B cell (primary cell): ENCODE measurements at regions not wholly inside any gene's neighbourhood (a gene's known extent, or its start where the extent isn't known, plus 50 kb on each side); places are given as distances from the start of the nearest gene placed in this dataset.

ENCODE experiments used
- EZH2 ChIP-seq: IDR thresholded peaks from 2 replicates; pipeline ENCODE4 v1.6.1; 2012; ENCODE audit warnings: borderline replicate concordance, low read depth, mild to moderate bottlenecking, moderate library complexity, low read length; ENCODE audit not compliant: insufficient read depth, poor library complexity, severe bottlenecking
- TF ChIP-seq, protein P1 (sequence below): fragments of 200-600 bp; IDR thresholded peaks from one replicate; pipeline ENCODE4 v1.8.0; 2022; ENCODE audit warnings: antibody characterized with exemption, mild to moderate bottlenecking

- no peak for TF ChIP-seq EZH2
- TF ChIP-seq, protein P1, sequence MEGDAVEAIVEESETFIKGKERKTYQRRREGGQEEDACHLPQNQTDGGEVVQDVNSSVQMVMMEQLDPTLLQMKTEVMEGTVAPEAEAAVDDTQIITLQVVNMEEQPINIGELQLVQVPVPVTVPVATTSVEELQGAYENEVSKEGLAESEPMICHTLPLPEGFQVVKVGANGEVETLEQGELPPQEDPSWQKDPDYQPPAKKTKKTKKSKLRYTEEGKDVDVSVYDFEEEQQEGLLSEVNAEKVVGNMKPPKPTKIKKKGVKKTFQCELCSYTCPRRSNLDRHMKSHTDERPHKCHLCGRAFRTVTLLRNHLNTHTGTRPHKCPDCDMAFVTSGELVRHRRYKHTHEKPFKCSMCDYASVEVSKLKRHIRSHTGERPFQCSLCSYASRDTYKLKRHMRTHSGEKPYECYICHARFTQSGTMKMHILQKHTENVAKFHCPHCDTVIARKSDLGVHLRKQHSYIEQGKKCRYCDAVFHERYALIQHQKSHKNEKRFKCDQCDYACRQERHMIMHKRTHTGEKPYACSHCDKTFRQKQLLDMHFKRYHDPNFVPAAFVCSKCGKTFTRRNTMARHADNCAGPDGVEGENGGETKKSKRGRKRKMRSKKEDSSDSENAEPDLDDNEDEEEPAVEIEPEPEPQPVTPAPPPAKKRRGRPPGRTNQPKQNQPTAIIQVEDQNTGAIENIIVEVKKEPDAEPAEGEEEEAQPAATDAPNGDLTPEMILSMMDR = no peak
Observed at GRCh38 chr2:53561155-53561554, 206.4 kb upstream of the CHAC2 start.
